ENCODE measurements at regions not wholly inside any gene's neighbourhood (a gene's known extent, or its start where the extent isn't known, plus 50 kb on each side); places are given as distances from the start of the nearest gene placed in this dataset.
"Not testable (repeated sequence)": the region's sequence is repeated elsewhere in the genome, so short reads cannot be mapped to it uniquely, and the experiment has no call there.

DNA sequence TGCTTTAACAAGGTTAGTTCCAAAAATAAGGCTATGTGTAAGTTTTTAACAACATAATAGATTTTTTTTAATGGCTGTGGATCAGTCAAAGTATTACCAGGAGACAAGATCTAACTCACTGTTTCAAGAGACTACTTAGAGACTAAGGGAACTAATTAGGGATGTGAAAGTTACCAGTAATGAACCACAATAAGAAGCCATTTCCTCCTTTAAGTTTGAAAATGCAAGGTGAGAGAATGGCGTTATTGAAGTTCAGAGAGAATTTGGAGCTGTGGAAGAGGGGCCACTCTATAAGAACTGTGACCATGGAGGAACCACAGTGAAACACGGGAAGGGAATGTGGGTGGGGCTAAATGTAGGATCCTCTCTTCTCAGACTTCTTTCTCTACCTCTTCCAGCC is 624.2 kb downstream of the GLUD2 start:
- in situ Hi-C loops (cut with HindIII; ENCODE audit: low sequenced_read_pairs) = no loop called here
- TF ChIP-seq, protein P1, sequence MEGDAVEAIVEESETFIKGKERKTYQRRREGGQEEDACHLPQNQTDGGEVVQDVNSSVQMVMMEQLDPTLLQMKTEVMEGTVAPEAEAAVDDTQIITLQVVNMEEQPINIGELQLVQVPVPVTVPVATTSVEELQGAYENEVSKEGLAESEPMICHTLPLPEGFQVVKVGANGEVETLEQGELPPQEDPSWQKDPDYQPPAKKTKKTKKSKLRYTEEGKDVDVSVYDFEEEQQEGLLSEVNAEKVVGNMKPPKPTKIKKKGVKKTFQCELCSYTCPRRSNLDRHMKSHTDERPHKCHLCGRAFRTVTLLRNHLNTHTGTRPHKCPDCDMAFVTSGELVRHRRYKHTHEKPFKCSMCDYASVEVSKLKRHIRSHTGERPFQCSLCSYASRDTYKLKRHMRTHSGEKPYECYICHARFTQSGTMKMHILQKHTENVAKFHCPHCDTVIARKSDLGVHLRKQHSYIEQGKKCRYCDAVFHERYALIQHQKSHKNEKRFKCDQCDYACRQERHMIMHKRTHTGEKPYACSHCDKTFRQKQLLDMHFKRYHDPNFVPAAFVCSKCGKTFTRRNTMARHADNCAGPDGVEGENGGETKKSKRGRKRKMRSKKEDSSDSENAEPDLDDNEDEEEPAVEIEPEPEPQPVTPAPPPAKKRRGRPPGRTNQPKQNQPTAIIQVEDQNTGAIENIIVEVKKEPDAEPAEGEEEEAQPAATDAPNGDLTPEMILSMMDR (IDR thresholded peaks at IDR 0.05; ENCODE audit: low read depth, low read length) = no peak
- H3K4me3 ChIP-seq (ENCODE audit: low read depth, low read length) = no peak overlapping the region
- no peak for DNase-seq (ENCODE audit: low read depth, low spot score)

DNA sequence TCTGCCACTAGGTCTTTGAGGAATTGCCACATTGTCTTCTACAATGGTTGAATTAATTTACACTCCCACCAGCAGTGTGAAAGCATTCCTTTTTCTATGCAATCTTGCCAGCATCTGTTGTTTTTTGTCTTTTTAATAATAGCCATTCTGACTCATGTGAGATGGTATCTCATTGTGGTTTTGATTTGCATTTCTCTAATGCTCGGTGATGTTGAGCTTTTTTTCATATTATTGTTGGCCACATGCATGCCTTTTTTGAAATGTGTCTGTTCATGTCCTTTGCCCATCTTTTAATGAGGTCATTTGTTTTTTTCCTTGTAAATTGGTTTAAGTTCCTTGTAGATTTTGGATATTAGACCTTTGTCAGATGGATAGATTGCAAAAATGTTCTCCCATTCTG is 661.8 kb downstream of the GLUD2 start:
- in situ Hi-C loops (cut with HindIII; ENCODE audit: low sequenced_read_pairs); H3K4me3 ChIP-seq (ENCODE audit: low read depth, low read length): not testable (repeated sequence)
- peak; percentile 8 for DNase-seq (ENCODE audit: low read depth, low spot score)

DNA sequence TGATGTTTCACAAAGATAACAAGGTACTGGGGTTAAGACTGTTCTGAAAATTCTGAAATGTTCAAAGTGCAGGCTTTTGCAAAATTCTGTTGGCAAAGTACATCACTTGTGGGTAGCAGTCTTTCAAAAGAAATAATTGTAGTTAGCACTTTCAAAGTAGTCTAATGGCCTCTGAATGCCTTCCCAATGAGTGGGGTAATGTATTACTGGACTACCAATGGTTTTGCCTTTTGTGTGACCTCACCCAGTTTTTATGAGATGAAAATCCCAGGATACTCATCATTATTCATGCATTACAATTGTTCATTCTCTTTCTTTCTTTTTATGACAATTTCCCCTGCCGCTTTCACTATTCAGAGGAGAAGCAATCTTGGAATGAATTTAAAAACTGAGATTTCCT is 686.1 kb downstream of the GLUD2 start:
- in situ Hi-C loops (cut with HindIII; ENCODE audit: low sequenced_read_pairs) = no loop called here
- TF ChIP-seq, protein P1 (IDR thresholded peaks at IDR 0.05; ENCODE audit: low read depth, low read length) = no peak
- no peak for DNase-seq (ENCODE audit: low read depth, low spot score)
- H3K4me3 ChIP-seq (ENCODE audit: low read depth, low read length) = no peak overlapping the region

DNA sequence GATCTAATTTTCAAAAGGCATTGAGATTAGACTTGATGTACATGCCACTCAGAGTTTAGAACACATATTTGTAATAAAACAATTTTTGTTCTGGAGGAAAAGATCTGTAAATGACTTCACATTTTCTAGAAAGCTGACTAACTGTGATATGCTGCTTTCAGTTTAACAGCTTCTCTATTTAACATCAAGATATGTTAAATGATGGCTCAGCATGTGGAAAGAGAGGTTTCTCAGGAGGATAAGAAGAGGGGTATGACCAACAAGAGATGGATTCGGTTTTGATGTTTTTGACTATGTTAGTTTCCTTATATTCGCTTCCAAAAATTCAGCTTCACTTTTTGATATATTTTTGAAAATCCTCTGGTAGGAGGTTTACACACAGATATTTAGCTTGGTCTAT is 698.7 kb downstream of the GLUD2 start:
- DNase-seq (ENCODE audit: low read depth, low spot score) = no peak
- no peak overlapping the region for H3K4me3 ChIP-seq (ENCODE audit: low read depth, low read length)
- in situ Hi-C loops (cut with HindIII; ENCODE audit: low sequenced_read_pairs) = no loop called here
- TF ChIP-seq, protein P1 (IDR thresholded peaks at IDR 0.05; ENCODE audit: low read depth, low read length) = no peak

DNA sequence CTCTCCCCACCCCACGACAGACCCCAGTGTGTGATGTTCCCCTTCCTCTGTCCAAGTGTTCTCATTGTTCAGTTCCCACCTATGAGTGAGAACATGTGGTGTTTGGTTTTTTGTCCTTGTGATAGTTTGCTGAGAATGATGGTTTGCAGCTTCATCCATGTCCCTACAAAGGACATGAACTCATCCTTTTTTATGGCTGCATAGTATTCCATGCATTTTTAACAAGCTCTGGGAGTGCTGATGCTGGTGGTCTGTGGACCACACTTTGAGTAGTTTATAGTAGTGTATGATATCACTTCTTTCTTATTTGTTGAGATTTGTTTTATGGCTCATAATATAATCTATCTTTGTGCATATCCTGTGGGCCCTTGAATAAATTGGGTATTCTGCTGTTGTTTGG is 706.2 kb downstream of the GLUD2 start:
- DNase-seq (ENCODE audit: low read depth, low spot score); in situ Hi-C loops (cut with HindIII; ENCODE audit: low sequenced_read_pairs); H3K4me3 ChIP-seq (ENCODE audit: low read depth, low read length): not testable (repeated sequence)

DNA sequence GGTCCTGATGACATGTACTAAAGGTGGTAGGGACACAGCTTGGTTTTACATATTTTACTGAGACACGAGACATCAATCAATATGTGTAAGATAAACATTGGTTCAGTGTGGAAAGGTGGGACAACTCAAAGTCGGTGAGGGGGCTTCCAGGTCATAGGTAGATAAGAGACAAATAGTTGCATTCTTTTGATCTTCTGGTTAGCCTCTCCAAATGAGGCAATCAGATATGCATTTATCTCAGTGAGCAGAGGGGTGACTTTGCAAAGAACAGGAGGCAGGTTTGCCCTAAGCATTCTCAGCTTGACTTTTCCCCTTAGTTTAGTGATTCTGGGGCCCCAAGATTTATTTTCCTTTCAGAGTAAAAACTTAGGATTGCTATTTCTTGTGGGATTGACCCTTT is 706.9 kb downstream of the GLUD2 start:
- in situ Hi-C loops (cut with HindIII; ENCODE audit: low sequenced_read_pairs) = no loop called here
- no peak overlapping the region for H3K4me3 ChIP-seq (ENCODE audit: low read depth, low read length)
- TF ChIP-seq, protein P1 (IDR thresholded peaks at IDR 0.05; ENCODE audit: low read depth, low read length) = no peak
- no peak for DNase-seq (ENCODE audit: low read depth, low spot score)

DNA sequence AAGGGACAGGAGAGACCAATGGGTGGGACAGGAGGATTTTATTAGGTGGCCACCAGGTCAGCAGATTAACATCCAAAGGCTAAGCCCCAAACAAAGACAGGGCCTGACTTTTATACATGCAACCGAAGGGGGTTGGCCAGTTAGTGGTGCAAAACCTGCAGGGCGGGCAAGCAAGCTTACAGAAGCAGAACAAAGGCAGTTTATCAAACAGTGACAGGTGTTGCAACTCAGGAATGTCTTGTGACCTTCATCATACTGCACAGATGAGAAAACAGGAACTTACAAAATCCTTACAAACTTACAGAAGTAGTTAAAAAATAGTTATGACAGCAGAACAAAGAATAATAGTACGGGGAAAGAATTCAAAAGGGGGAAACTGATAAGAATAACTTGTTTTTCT is 708.1 kb downstream of the GLUD2 start:
- H3K4me3 ChIP-seq (ENCODE audit: low read depth, low read length) = no peak overlapping the region
- no peak for DNase-seq (ENCODE audit: low read depth, low spot score)
- TF ChIP-seq, protein P1 (IDR thresholded peaks at IDR 0.05; ENCODE audit: low read depth, low read length) = no peak
- in situ Hi-C loops (cut with HindIII; ENCODE audit: low sequenced_read_pairs) = no loop called here

DNA sequence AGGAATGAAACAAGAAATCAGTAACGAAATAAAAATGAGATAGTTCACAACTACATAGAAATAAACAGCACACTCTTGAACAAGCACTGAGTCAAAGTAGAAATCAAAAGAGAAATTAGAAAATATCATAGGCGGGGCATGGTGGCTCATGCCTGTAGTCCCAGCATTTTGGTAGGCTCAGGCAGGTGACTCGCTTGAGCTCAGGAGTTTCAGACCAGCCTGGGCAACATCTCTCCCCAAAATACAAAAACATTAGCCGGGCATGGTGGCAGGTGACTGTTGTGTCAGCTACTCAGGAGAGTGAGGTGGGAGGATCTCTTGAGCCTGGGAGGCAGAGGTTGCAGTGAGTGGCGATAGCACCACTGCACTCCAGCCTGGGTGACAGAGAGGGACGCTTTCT is 714.4 kb downstream of the GLUD2 start:
- H3K4me3 ChIP-seq (ENCODE audit: low read depth, low read length) = no peak overlapping the region
- in situ Hi-C loops (cut with HindIII; ENCODE audit: low sequenced_read_pairs) = no loop called here
- TF ChIP-seq, protein P1 (IDR thresholded peaks at IDR 0.05; ENCODE audit: low read depth, low read length) = no peak
- DNase-seq (ENCODE audit: low read depth, low spot score) = no peak
